NOMO-1 (cell line): ENCODE measurements at regions not wholly inside any gene's neighbourhood (a gene's known extent, or its start where the extent isn't known, plus 50 kb on each side); places are given as distances from the start of the nearest gene placed in this dataset.
"Not testable (repeated sequence)": the region's sequence is repeated elsewhere in the genome, so short reads cannot be mapped to it uniquely, and the experiment has no call there.

ENCODE experiments used
- DNase-seq, 2 experiments: peaks; one replicate each; lab custom pipeline; 2025; ENCODE audit not compliant: unreplicated experiment in 2 of 2; lab: John Stamatoyannopoulos, UW

- DNase-seq, result peak; percentile 24 to 57
Measured at GRCh38 chr18:73079920-73080319, 212.1 kb upstream of the NETO1 start.

- DNase-seq, result no peak
Measured at GRCh38 chr18:73060666-73061288, 193.0 kb upstream of the NETO1 start.

GRCh38 chr18:73059280-73059679 is 191.5 kb upstream of the NETO1 start:
- no peak for DNase-seq

- peak; percentile 6 to 82 for DNase-seq
Measured at GRCh38 chr18:73047688-73048087, 179.9 kb upstream of the NETO1 start.

DNA sequence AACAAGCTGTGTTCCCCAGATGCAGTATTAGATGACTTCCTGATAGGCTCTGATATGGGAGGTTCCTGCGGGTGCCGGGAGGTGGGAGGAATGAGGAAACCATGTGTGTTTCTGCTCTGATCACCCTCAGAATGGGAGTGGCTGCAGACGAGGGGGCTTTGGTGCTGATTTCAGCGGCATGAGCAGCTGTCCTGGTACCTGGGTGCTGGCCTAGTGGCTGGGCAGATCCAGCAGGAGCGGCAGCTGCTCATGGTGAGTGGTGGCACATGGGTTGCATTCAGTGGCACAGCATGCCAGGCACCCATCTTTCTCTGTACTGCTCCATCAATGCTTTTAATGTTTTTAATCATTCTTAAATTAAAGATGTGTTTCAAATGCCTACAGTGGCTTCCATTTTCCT is 177.2 kb upstream of the NETO1 start:
- DNase-seq, result no peak

GRCh38 chr18:73043611-73044010 is 175.8 kb upstream of the NETO1 start:
- no peak for DNase-seq

- no peak for DNase-seq
Measured at GRCh38 chr18:73043211-73043610, 175.4 kb upstream of the NETO1 start.

DNA sequence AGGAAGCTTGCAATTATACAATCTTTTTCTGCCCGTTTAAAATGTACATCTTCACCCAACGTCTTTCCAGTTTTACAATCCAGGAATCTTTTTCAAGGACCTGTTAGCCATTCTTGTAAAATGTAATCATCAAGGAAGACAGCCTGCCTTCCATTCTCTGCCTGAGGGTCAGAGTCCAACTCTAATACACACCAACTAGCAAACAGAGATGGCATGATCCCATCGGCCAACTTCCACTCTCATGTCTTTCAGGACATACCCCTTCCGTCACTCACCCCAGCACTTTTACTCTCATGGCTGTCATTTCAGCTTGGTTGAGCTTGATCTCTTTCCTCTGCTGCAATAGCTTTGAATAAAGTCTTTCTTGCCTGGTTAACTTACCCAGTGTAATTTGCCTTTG is 172.5 kb upstream of the NETO1 start:
- DNase-seq, result no peak

- no peak for DNase-seq
Measured at GRCh38 chr18:73038336-73038735, 170.5 kb upstream of the NETO1 start.

DNA sequence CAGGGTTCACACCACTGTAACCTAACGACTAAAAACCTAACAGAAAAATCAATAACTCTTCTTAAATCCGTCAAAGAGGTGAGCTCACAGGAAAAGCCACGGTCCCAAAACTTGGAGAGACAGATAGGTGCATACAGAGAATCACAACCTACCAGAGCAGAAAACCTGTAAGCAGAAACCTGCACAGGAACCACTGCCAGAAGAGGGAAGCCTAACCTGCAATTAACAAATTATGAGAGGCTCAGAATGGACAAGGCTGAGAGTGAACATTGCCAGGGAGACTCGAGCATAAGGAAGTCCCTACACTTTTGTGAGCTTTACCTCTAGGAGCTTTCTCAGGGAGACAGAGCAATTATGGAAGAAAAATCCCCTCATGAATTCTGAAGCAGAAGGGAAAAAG is 156.2 kb upstream of the NETO1 start:
- no peak for DNase-seq

- no peak for DNase-seq
Measured at GRCh38 chr18:73009691-73010090, 141.9 kb upstream of the NETO1 start.

DNA sequence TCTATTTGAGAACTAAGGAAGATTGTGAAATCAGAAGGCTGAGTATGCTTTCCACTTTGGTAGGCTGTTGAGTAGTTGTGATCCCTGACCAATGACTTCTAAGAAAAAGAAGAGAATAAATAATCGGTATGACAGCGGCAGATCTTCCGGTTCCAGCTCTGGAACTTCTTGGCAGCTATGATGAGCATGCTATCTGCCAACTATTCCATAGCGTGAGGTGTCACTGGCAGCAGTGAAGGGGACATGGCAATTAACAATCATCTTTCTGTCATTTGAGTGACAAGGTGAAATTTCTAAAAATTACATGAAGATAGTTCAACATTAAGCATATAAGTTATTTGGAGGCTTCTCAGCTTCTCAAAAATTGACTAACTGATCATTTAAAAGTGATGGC is 140.1 kb upstream of the NETO1 start:
- DNase-seq, result no peak

GRCh38 chr18:73007195-73007914 is 139.6 kb upstream of the NETO1 start:
- DNase-seq, result no peak

DNA sequence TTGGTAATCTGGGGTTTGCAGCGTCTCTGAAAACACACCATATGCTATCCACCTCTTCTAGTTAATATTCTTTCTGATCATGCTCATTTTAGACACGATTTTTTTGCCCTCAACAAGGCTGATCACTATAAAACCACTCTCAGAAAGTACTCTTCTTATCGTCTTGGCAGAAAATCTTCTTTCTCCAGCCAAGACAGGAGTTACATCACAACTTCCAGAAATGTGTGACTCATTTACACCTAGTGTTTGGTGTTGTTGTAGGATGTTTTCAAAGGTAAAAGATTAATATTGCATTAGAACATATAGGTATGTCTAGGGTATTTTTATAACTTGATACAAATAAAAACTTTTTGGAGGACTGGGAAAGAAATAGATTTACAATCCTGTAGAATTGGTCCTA is 138.5 kb upstream of the NETO1 start:
- DNase-seq, result no peak

DNA sequence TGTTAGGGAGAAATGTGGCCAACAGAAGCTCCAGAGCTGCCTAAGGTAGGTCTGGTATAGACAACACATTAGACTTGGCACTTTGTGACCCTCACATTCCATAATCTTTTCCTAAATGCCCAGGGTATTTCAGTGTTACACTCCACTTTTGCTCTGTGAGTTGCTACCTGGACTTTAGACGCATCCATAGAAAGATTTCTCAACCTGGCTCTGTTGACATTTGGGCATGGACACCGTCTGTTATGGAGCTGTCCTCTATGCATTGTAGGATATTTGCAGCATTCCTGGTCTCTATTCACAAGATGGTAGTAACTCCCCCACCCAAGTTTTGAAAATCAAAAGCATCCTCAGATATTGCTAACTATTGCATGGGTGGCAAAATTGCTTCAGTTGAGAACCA is 136.5 kb upstream of the NETO1 start:
- no peak for DNase-seq

GRCh38 chr18:72999971-73000607 is 132.3 kb upstream of the NETO1 start:
- no peak for DNase-seq

DNA sequence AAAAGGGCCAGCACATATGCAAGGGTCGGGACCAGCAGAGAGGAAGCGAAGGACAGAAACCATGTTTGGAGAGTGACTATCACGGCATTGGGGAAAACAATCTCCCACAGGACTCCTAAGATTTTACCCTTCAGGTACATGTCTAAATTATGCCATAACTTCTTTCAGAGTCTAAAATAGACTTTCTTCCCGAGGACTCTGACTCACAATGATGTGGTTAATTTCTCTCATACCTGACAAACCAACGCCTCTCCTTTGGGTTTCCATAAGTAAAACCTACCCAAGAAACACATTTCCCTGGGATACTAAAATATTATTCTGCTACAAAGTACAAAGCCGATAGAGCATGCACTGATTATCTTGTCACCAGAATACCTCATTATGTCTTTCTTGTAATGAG is 127.8 kb upstream of the NETO1 start:
- DNase-seq, result no peak

DNA sequence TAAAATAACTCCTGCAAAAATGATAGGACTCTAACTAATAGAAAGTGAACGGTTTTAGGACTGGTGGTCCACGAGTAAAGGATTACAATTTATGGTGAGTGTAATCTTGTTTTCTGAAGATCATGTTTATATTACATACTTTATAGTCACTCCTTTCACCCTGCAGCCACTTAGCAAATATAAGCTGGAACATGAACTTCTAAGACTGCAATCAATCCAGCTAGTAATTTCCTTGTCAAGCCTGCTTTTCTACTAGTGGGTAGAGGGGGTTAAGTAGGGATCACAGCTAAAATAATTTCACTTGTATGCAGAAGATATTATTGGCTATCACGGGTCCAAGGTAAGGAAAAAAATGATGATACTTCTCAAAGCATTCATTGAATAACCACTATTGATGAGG is 125.5 kb upstream of the NETO1 start:
- no peak for DNase-seq

DNA sequence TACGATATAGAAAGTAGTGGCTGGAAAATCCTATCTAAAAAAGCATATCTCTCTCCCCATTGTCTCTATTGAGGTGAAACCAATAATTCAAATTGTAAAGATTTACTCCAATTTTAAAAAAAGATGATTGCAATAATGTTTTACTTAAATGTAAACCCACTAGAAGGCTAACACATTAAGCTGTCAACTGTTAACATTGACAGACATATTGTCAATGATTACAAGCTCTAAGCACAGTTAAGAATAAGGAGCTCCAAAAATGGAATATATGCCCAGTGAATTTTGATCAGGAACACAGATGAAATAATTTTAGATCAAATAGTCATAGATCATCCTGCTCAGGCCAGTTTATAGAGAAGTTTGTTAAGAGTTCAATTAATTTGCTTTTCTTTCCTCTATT is 123.6 kb upstream of the NETO1 start:
- no peak for DNase-seq

DNA sequence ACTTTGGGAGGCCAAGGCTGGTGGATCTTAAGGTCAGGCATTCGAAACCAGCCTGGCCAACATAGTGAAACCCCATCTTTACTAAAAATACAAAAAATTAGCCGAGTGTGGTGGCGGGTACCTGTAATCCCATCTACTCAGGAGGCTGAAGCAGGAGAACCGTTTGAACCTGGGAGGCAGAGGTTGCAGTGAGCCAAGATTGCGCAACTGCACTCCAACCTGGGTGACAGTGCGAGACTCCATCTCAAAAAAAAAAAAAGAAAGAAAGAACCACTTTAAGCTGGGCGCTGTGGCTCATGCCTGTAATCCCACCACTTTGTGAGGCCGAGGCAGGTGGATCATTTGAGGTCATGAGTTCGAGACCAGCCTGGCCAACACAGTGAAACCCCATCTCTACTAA is 119.8 kb upstream of the NETO1 start:
- DNase-seq, result not testable (repeated sequence)

DNA sequence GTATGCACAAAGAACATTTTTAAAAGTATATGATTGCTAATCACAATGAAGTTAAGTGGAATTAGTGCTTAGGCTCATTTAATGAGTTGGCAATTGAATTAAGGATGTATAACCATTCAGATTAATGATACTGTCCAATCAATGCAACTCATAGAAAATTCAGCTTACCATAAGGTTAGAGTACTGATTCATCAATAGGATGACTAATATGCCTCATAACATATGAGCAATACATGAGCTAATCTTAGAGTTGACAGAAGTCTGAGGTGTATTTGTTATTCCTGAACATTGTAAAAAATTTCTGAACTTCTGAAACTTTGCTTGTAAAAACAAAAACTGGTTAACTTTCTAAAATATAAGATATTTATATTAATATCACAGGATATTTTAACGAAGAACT is 118.3 kb upstream of the NETO1 start:
- no peak for DNase-seq

GRCh38 chr18:72985686-72986085 is 117.9 kb upstream of the NETO1 start:
- DNase-seq, result no peak
